H1 (cell line): ENCODE measurements at regions not wholly inside any gene's neighbourhood (a gene's known extent, or its start where the extent isn't known, plus 50 kb on each side); places are given as distances from the start of the nearest gene placed in this dataset.

Experiments used
- CTCF ChIA-PET: fragments of 300-600 bp; sonication (Branson Sonifier 250); formaldehyde crosslinking; loops from one replicate; lab custom pipeline; 2021; ENCODE audit not compliant: partially characterized antibody; lab: Charles Lee
- POLR2A ChIA-PET: fragments of 300-600 bp; sonication (Branson Sonifier 250); formaldehyde crosslinking; loops from one replicate; lab custom pipeline; 2021; ENCODE audit warnings: inconsistent platforms; ENCODE audit not compliant: partially characterized antibody; lab: Charles Lee
- DNase-seq, 2 experiments: peaks; one replicate each; pipeline versions ENCODE4 v3.0.0 to v3.0.0-alpha.2; 2010 to 2022; ENCODE audit warnings: low spot score in 2 of 2, low read depth in 1 of 2, mixed read lengths in 1 of 2
- FAIRE-seq: peaks from 2 replicates; lab custom pipeline; 2011; peaks lifted over from hg19 to GRCh38; lab: Jason Lieb, UNC
- H2AFZ ChIP-seq: 2 replicates; pipeline ENCODE4 v1.8.1; 2012; ENCODE audit warnings: low read length, inconsistent platforms
- H2AK5ac ChIP-seq: 2 replicates; pipeline ENCODE4 v1.6.1; 2013; ENCODE audit warnings: low read depth, low read length
- H2BK120ac ChIP-seq: replicated peaks from 2 replicates; pipeline ENCODE3; 2013; ENCODE audit warnings: low read depth, low read length, inconsistent platforms
- H2BK12ac ChIP-seq: 2 replicates; pipeline ENCODE4 v1.6.1; 2013; ENCODE audit warnings: low read depth, low read length
- H2BK15ac ChIP-seq: 2 replicates; pipeline ENCODE4 v1.6.1; 2013; ENCODE audit warnings: low read length
- H2BK20ac ChIP-seq: 2 replicates; pipeline ENCODE4 v1.6.1; 2013; ENCODE audit warnings: low read length
- H2BK5ac ChIP-seq: 2 replicates; pipeline ENCODE4 v1.6.1; 2013; ENCODE audit warnings: low read depth, low read length
- H3K14ac ChIP-seq: 2 replicates; pipeline ENCODE4 v1.6.1; 2013; ENCODE audit warnings: inconsistent platforms; ENCODE audit not compliant: insufficient read length
- H3K18ac ChIP-seq: 2 replicates; pipeline ENCODE4 v1.6.1; 2013; ENCODE audit warnings: low read length; ENCODE audit errors: extremely low read depth
- H3K23ac ChIP-seq: 2 replicates; pipeline ENCODE4 v1.6.1; 2013; ENCODE audit warnings: inconsistent platforms; ENCODE audit not compliant: insufficient read length
- H3K23me2 ChIP-seq: 2 replicates; pipeline ENCODE4 v1.6.1; 2013; ENCODE audit warnings: low read depth, low read length
- H3K27ac ChIP-seq: 2 replicates; pipeline ENCODE4 v1.6.1; 2011; ENCODE audit warnings: low read depth, low read length, inconsistent platforms
- H3K27me3 ChIP-seq, 4 experiments: replicated peaks in 1 of 4; 1 replicate in 1 of 4; 2 replicates in 3 of 4; pipeline versions ENCODE4 v1.6.1 to v1.8.1; 2011 to 2013; ENCODE audit warnings: low read length in 3 of 4, mild to moderate bottlenecking in 3 of 4, inconsistent platforms in 2 of 4, mixed read lengths in 2 of 4, moderate library complexity in 1 of 4; ENCODE audit not compliant: control insufficient read depth in 3 of 4, insufficient read depth in 3 of 4; ENCODE audit errors: extremely low read depth in 1 of 4
- H3K36me3 ChIP-seq, 4 experiments: 2 replicates each; pipeline versions ENCODE4 v1.6.1 to v1.8.1; 2011 to 2013; ENCODE audit warnings: mild to moderate bottlenecking in 4 of 4, low read length in 3 of 4, moderate library complexity in 2 of 4, control low read depth in 1 of 4, inconsistent platforms in 1 of 4; ENCODE audit not compliant: insufficient read depth in 4 of 4, control insufficient read depth in 2 of 4
- H3K4ac ChIP-seq: replicated peaks from 2 replicates; pipeline ENCODE3; 2013; ENCODE audit warnings: low read length, low read depth, mixed read lengths, inconsistent platforms; ENCODE audit not compliant: insufficient read length
- H3K4me1 ChIP-seq, 4 experiments: replicated peaks in 1 of 4; 1 replicate in 1 of 4; 2 replicates in 3 of 4; pipeline versions ENCODE4 v1.6.1 to v1.8.1; 2011 to 2013; ENCODE audit warnings: low read length in 3 of 4, inconsistent platforms in 2 of 4, mixed read lengths in 1 of 4; ENCODE audit not compliant: insufficient read depth in 4 of 4, control insufficient read depth in 3 of 4
- H3K4me2 ChIP-seq, 2 experiments: 2 replicates each; pipeline versions ENCODE4 v1.6.1 to v1.8.1; 2011 to 2013; ENCODE audit warnings: low read depth in 2 of 2, low read length in 2 of 2, control low read depth in 1 of 2, inconsistent platforms in 1 of 2, mild to moderate bottlenecking in 1 of 2; ENCODE audit not compliant: insufficient read depth in 1 of 2
- H3K4me3 ChIP-seq, 4 experiments: fragments of 200-600, 300-600 bp in 1 of 4; sonication (generic), shearing (Covaris generic), sonication (Bioruptor Twin) in 1 of 4; 2 replicates each; pipeline versions ENCODE4 v1.5.1 to v1.8.1; 2011 to 2016; ENCODE audit warnings: low read length in 4 of 4, low read depth in 3 of 4, control low read depth in 2 of 4, inconsistent platforms in 2 of 4, mild to moderate bottlenecking in 2 of 4, mixed read lengths in 1 of 4, moderate library complexity in 1 of 4; ENCODE audit not compliant: insufficient read depth in 2 of 4; ENCODE audit errors: extremely low read depth in 1 of 4
- H3K56ac ChIP-seq: replicated peaks from 2 replicates; pipeline ENCODE3; 2013; ENCODE audit warnings: low read depth, mild to moderate bottlenecking, mixed read lengths, low read length, inconsistent platforms; ENCODE audit not compliant: insufficient read length
- H3K79me1 ChIP-seq: 2 replicates; pipeline ENCODE4 v1.6.1; 2013; ENCODE audit warnings: low read depth, low read length, control low read depth
- H3K79me2 ChIP-seq, 2 experiments: 2 replicates each; pipeline versions ENCODE4 v1.6.1 to v1.8.1; 2012 to 2013; ENCODE audit warnings: low read length in 2 of 2, mild to moderate bottlenecking in 2 of 2, inconsistent platforms in 1 of 2; ENCODE audit not compliant: insufficient read depth in 2 of 2, control insufficient read depth in 1 of 2
- H3K9ac ChIP-seq, 4 experiments: replicated peaks in 1 of 4; 1 replicate in 1 of 4; 2 replicates in 3 of 4; pipeline versions ENCODE4 v1.6.1 to v1.8.1; 2011 to 2013; ENCODE audit warnings: low read depth in 3 of 4, low read length in 3 of 4, control low read depth in 2 of 4, mild to moderate bottlenecking in 2 of 4, moderate library complexity in 2 of 4, inconsistent platforms in 1 of 4; ENCODE audit errors: extremely low read depth in 1 of 4
- H3K9me3 ChIP-seq, 2 experiments: 2 replicates each; pipeline versions ENCODE4 v1.6.1 to v1.8.1; 2012 to 2013; ENCODE audit warnings: mild to moderate bottlenecking in 2 of 2, moderate library complexity in 2 of 2, control low read depth in 1 of 2, inconsistent platforms in 1 of 2, low read depth in 1 of 2, low read length in 1 of 2, mixed read lengths in 1 of 2; ENCODE audit not compliant: insufficient read depth in 2 of 2
- H4K20me1 ChIP-seq, 2 experiments: replicated peaks in 1 of 2; 2 replicates each; pipeline versions ENCODE3 to v1.8.1; 2011 to 2013; ENCODE audit warnings: inconsistent platforms in 2 of 2, low read length in 2 of 2, mild to moderate bottlenecking in 1 of 2; ENCODE audit not compliant: insufficient read depth in 2 of 2, control insufficient read depth in 1 of 2
- H4K5ac ChIP-seq: 2 replicates; pipeline ENCODE4 v1.6.1; 2013; ENCODE audit warnings: low read length, low read depth, mixed read lengths, inconsistent platforms; ENCODE audit not compliant: insufficient read length
- H4K8ac ChIP-seq: 2 replicates; pipeline ENCODE4 v1.8.0; 2013; ENCODE audit warnings: mild to moderate bottlenecking, moderate library complexity, low read length, inconsistent platforms; ENCODE audit not compliant: insufficient read depth; ENCODE audit errors: extremely low read depth
- H4K91ac ChIP-seq: replicated peaks from 2 replicates; pipeline ENCODE3; 2013; ENCODE audit warnings: low read length, mixed read lengths, inconsistent platforms; ENCODE audit not compliant: insufficient read length
- CEBPB ChIP-seq: IDR thresholded peaks from 2 replicates; pipeline ENCODE4 v1.6.1; 2012; ENCODE audit warnings: low read depth, low read length
- KDM4A ChIP-seq: IDR thresholded peaks from one replicate; pipeline ENCODE4 v1.7.1; 2012; ENCODE audit warnings: low read depth, mild to moderate bottlenecking, moderate library complexity, low read length, inconsistent platforms; ENCODE audit not compliant: severe bottlenecking
- PHF8 ChIP-seq: fragments of 200-600 bp; sonication (generic); conservative IDR thresholded peaks from 2 replicates; pipeline ENCODE4 v1.7.1; 2012; ENCODE audit warnings: low read depth, mild to moderate bottlenecking, inconsistent platforms, low read length, moderate library complexity
- YY1 ChIP-seq: IDR thresholded peaks from 2 replicates; pipeline ENCODE4 v1.6.1; 2011; ENCODE audit warnings: low read depth, mild to moderate bottlenecking, low read length
- WGBS, 2 experiments: shearing (Covaris generic) in 1 of 2; methylation state at CpG; one replicate each; pipeline versions ENCODE4 v1.1.6 to v1.1.7; 2013 to 2015; ENCODE audit warnings: low lambda C conversion rate in 2 of 2, mixed read lengths in 2 of 2, inconsistent platforms in 1 of 2, low coverage in 1 of 2, missing lambda C conversion rate in 1 of 2; ENCODE audit not compliant: insufficient replicate concordance in 2 of 2, insufficient coverage in 1 of 2, insufficient read length in 1 of 2; ENCODE audit errors: extremely low coverage in 1 of 2, missing lambda C conversion rate in 1 of 2; 5-methylcytosine and 5-hydroxymethylcytosine counted together

- WGBS, 2 experiments: 93% methylated on average over 8 of the region's 8 CpGs; no CpG with 5 or more reads in 1 of the 2 experiments
These were observed 1150.7 kb upstream of the WWC1 start for GRCh38 chr5:167140548-167141291.

More at GRCh38 chr5:167140548-167141291, 1150.7 kb upstream of the WWC1 start:
- H3K9ac ChIP-seq: no peak overlapping the region
- no peaks in the 10 kb centered on the region for H3K79me1 ChIP-seq
- ChIA-PET CTCF (interaction anchor here (1.5 kb wide), 1 partner anchor 91 kb away, joined by 5 read pairs; no protein-coding TSS in a partner anchor), POLR2A (no interaction called here)
- H4K8ac ChIP-seq: no peak overlapping the region
- no peak overlapping the region for H3K27ac ChIP-seq
- no peak overlapping the region for H4K91ac ChIP-seq
- no peak overlapping the region for H2BK15ac ChIP-seq
- H2BK12ac ChIP-seq: no peak overlapping the region
- H3K27me3 ChIP-seq: no peaks in the 10 kb centered on the region
- H3K9me3 ChIP-seq: no peaks in the 10 kb centered on the region
- H3K4me3 ChIP-seq: no peak overlapping the region
- H3K4me2 ChIP-seq: no peak overlapping the region
- H3K4ac ChIP-seq: no peak overlapping the region
- no peak for DNase-seq
- FAIRE-seq: no peak
- H3K56ac ChIP-seq: no peak overlapping the region
- no peak overlapping the region for H2AFZ ChIP-seq
- H4K20me1 ChIP-seq: no peaks in the 10 kb centered on the region
- no peaks in the 10 kb centered on the region for H3K4me1 ChIP-seq
- H3K23ac ChIP-seq: no peak overlapping the region
- no peaks in the 10 kb centered on the region for H3K36me3 ChIP-seq
- no peak overlapping the region for H2BK120ac ChIP-seq
- H2AK5ac ChIP-seq: no peak overlapping the region
- no peak overlapping the region for H2BK20ac ChIP-seq
- no peak overlapping the region for H2BK5ac ChIP-seq
- no peak for TF ChIP-seq KDM4A
- no peak for TF ChIP-seq YY1
- TF ChIP-seq CEBPB: no peak
- TF ChIP-seq PHF8: no peak
- H3K14ac ChIP-seq: no peak overlapping the region
- H3K23me2 ChIP-seq: no peaks in the 10 kb centered on the region
- no peak overlapping the region for H3K18ac ChIP-seq
- no peak overlapping the region for H4K5ac ChIP-seq
- no peaks in the 10 kb centered on the region for H3K79me2 ChIP-seq
